ENCODE measurements at regions not wholly inside any gene's neighbourhood (a gene's known extent, or its start where the extent isn't known, plus 50 kb on each side); places are given as distances from the start of the nearest gene placed in this dataset.

GRCh38 chr18:23311351-23312121 lies 141.6 kb upstream of the RIOK3 start:
- no peaks in the 10 kb centered on the region for H3K36me3 ChIP-seq (ENCODE audit: insufficient read depth, low read length)
- CTCF ChIA-PET: no interaction called here
- no peak for DNase-seq
- peaks cover 15% of the 10 kb centered on the region for H3K4me1 ChIP-seq (ENCODE audit: insufficient read depth, low read length)
- H3K9me3 Mint-ChIP-seq: no peaks in the 10 kb centered on the region
- H3K4me1 Mint-ChIP-seq (ENCODE audit: low read depth): peaks cover 18% of the 10 kb centered on the region
- no peaks in the 10 kb centered on the region for H3K9me3 ChIP-seq (ENCODE audit: control insufficient read depth in 1 of 2, insufficient read depth in 1 of 2, low read length in 2 of 2)
- H3K27me3 Mint-ChIP-seq: no peaks in the 10 kb centered on the region
- no peaks in the 10 kb centered on the region for H3K36me3 Mint-ChIP-seq (ENCODE audit: low read depth)
- intact Hi-C loops (cut with DNase I, micrococcal nuclease): loop anchor here in 1 of 2 experiments (2.0 kb wide), 1 partner anchor 21 kb away; no protein-coding TSS in a partner anchor
- H3K4me3 ChIP-seq (ENCODE audit: low read length): no peak overlapping the region
- TF ChIP-seq, protein P1, sequence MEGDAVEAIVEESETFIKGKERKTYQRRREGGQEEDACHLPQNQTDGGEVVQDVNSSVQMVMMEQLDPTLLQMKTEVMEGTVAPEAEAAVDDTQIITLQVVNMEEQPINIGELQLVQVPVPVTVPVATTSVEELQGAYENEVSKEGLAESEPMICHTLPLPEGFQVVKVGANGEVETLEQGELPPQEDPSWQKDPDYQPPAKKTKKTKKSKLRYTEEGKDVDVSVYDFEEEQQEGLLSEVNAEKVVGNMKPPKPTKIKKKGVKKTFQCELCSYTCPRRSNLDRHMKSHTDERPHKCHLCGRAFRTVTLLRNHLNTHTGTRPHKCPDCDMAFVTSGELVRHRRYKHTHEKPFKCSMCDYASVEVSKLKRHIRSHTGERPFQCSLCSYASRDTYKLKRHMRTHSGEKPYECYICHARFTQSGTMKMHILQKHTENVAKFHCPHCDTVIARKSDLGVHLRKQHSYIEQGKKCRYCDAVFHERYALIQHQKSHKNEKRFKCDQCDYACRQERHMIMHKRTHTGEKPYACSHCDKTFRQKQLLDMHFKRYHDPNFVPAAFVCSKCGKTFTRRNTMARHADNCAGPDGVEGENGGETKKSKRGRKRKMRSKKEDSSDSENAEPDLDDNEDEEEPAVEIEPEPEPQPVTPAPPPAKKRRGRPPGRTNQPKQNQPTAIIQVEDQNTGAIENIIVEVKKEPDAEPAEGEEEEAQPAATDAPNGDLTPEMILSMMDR (IDR thresholded peaks at IDR 0.05): no peak
- no peak overlapping the region for H3K27ac Mint-ChIP-seq
- POLR2A ChIA-PET: no interaction called here
- no peaks in the 10 kb centered on the region for H3K27me3 ChIP-seq (ENCODE audit: control insufficient read depth in 1 of 2, insufficient read depth in 2 of 2, low read length in 2 of 2)
- no peak for ATAC-seq (ENCODE audit: poor library complexity)
- no peak overlapping the region for H3K4me3 Mint-ChIP-seq
- no peak overlapping the region for H3K27ac ChIP-seq (ENCODE audit: low read depth in 1 of 2, low read length in 2 of 2)

DNA sequence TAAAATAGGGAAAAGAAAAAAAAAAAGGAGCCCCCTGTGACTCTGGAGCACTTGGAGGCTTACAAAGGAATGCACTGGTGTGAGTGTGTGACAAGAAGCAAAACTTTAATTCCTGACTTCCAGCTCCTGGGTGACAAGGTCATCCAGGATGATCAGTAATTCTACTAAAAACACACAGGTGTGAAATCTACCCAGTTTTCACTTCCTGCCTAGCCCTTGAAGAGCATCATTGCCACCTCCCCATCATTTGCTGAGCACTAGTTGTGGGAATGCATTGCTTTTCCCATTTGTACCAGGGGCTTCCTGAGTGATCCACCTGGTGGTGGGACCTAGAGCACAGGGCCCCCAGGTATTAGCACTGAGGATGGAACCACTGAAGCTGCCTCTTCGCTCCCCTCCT lies 139.7 kb upstream of the RIOK3 start:
- H3K36me3 Mint-ChIP-seq (ENCODE audit: low read depth): no peaks in the 10 kb centered on the region
- H3K4me1 ChIP-seq (ENCODE audit: insufficient read depth, low read length): peaks cover 2% of the 10 kb centered on the region
- H3K27me3 ChIP-seq (ENCODE audit: control insufficient read depth in 1 of 2, insufficient read depth in 2 of 2, low read length in 2 of 2): no peaks in the 10 kb centered on the region
- TF ChIP-seq, protein P1 (IDR thresholded peaks at IDR 0.05): no peak
- no peak overlapping the region for H3K4me3 ChIP-seq (ENCODE audit: low read length)
- H3K36me3 ChIP-seq (ENCODE audit: insufficient read depth, low read length): no peaks in the 10 kb centered on the region
- H3K9me3 Mint-ChIP-seq: no peaks in the 10 kb centered on the region
- H3K4me1 Mint-ChIP-seq (ENCODE audit: low read depth): peaks cover 6% of the 10 kb centered on the region
- H3K27ac ChIP-seq (ENCODE audit: low read depth in 1 of 2, low read length in 2 of 2): no peak overlapping the region
- no peak overlapping the region for H3K27ac Mint-ChIP-seq
- ATAC-seq (ENCODE audit: poor library complexity) (no peak), DNase-seq (no peak)
- POLR2A ChIA-PET: no interaction called here
- no peaks in the 10 kb centered on the region for H3K27me3 Mint-ChIP-seq
- intact Hi-C loops (cut with DNase I, micrococcal nuclease): no loop called here
- H3K9me3 ChIP-seq (ENCODE audit: control insufficient read depth in 1 of 2, insufficient read depth in 1 of 2, low read length in 2 of 2): no peaks in the 10 kb centered on the region
- no peak overlapping the region for H3K4me3 Mint-ChIP-seq
- CTCF ChIA-PET: no interaction called here

DNA sequence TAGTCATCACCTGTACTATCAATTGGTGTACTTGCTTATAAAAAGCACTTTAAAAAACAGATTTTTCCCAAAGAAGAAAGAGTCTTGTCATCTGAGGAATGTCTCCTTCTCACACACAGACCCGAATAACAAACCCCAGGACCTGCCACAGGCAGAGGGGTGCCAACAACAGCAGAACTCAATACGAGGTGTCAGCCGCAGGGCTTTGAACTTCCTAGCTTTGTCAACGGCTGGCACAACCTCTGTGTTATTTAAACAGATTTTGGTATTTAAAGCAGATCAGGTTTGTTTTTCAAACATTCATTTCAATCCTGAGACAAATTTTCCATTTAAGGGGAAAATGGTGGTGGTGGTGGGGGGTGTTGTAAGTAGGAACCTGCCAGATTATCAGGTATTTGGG lies 138.4 kb upstream of the RIOK3 start:
- ATAC-seq (ENCODE audit: poor library complexity) (no peak), DNase-seq (no peak)
- H3K27ac Mint-ChIP-seq: no peak overlapping the region
- intact Hi-C loops (cut with DNase I, micrococcal nuclease): no loop called here
- H3K4me3 Mint-ChIP-seq: no peak overlapping the region
- ChIA-PET CTCF (no interaction called here), POLR2A (no interaction called here)
- Histone ChIP-seq H3K4me3 (ENCODE audit: low read length) (no peak overlapping the region), H3K27me3 (ENCODE audit: control insufficient read depth in 1 of 2, insufficient read depth in 2 of 2, low read length in 2 of 2) (no peaks in the 10 kb centered on the region), H3K36me3 (ENCODE audit: insufficient read depth, low read length) (no peaks in the 10 kb centered on the region), H3K4me1 (ENCODE audit: insufficient read depth, low read length) (no peaks in the 10 kb centered on the region), H3K27ac (ENCODE audit: low read depth in 1 of 2, low read length in 2 of 2) (no peak overlapping the region), H3K9me3 (ENCODE audit: control insufficient read depth in 1 of 2, insufficient read depth in 1 of 2, low read length in 2 of 2) (no peaks in the 10 kb centered on the region)
- H3K9me3 Mint-ChIP-seq: no peaks in the 10 kb centered on the region
- no peaks in the 10 kb centered on the region for H3K36me3 Mint-ChIP-seq (ENCODE audit: low read depth)
- TF ChIP-seq, protein P1 (IDR thresholded peaks at IDR 0.05): no peak
- H3K27me3 Mint-ChIP-seq: no peaks in the 10 kb centered on the region
- H3K4me1 Mint-ChIP-seq (ENCODE audit: low read depth): no peaks in the 10 kb centered on the region

Measured in CD4-positive, alpha-beta T cell (primary cell).